22Rv1 (cell line): ENCODE measurements at regions not wholly inside any gene's neighbourhood (a gene's known extent, or its start where the extent isn't known, plus 50 kb on each side); places are given as distances from the start of the nearest gene placed in this dataset.

Experiments used
- CTCF ChIP-seq: fragments of 450-650 bp; IDR thresholded peaks from 2 replicates; pipeline ENCODE4 v1.5.1; 2017; ENCODE audit warnings: mild to moderate bottlenecking
- ZFX ChIP-seq: fragments of 450-650 bp; IDR thresholded peaks from 2 replicates; pipeline ENCODE4 v1.6.1; 2017; ENCODE audit warnings: antibody characterized with exemption, borderline replicate concordance

GRCh38 chr17:33873201-33873617 lies 381.9 kb upstream of the CCL2 start:
- TF ChIP-seq CTCF, result no peak
- TF ChIP-seq ZFX, result no peak
